Lower leg skin (tissue), 3 donors: ENCODE measurements at regions not wholly inside any gene's neighbourhood (a gene's known extent, or its start where the extent isn't known, plus 50 kb on each side); places are given as distances from the start of the nearest gene placed in this dataset.

ENCODE experiments used
- CTCF ChIP-seq, 3 donors: fragments of 450-650 bp; IDR thresholded peaks; one replicate each; pipeline ENCODE4 v1.5.1; 2016; ENCODE audit warnings: antibody characterized with exemption in 3 of 3, mild to moderate bottlenecking in 3 of 3, moderate library complexity in 2 of 3
- POLR2A ChIP-seq, 2 donors: fragments of 450-650 bp; IDR thresholded peaks; one replicate each; pipeline ENCODE4 v1.6.1; 2016 to 2017; ENCODE audit warnings: antibody characterized with exemption in 2 of 2, mild to moderate bottlenecking in 1 of 2, moderate library complexity in 1 of 2

- TF ChIP-seq CTCF (IDR thresholded peaks at IDR 0.05) (no peak), POLR2A (IDR thresholded peaks at IDR 0.05) (no peak)
Measured at GRCh38 chr3:68256635-68257223, 602.3 kb upstream of the SUCLG2 start.
